Gastroesophageal sphincter (tissue), 4 donors: ENCODE measurements at regions not wholly inside any gene's neighbourhood (a gene's known extent, or its start where the extent isn't known, plus 50 kb on each side); places are given as distances from the start of the nearest gene placed in this dataset.
"Not testable (repeated sequence)": the region's sequence is repeated elsewhere in the genome, so short reads cannot be mapped to it uniquely, and the experiment has no call there.

Experiments
- ATAC-seq: fragments of 150-250 bp; one replicate; pipeline ENCODE4 v1.9.1; 2016; ENCODE audit warnings: mild to moderate bottlenecking, moderate library complexity
- H3K27ac ChIP-seq, 4 donors: fragments of 200-600 bp; sonication (generic) in 3 of 4; 1 replicate in 3 of 4; 2 replicates in 1 of 4; pipeline ENCODE4 v1.5.1; 2016 to 2019
- H3K27me3 ChIP-seq: fragments of 200-600 bp; sonication (generic); one replicate; pipeline ENCODE4 v1.5.1; 2019
- H3K36me3 ChIP-seq, 2 donors: fragments of 200-600 bp; sonication (generic); one replicate each; pipeline ENCODE4 v1.5.1; 2019; ENCODE audit warnings: control low read depth in 1 of 2
- H3K4me1 ChIP-seq, 3 donors: fragments of 200-600 bp; sonication (generic); 1 replicate in 2 of 3; 2 replicates in 1 of 3; pipeline ENCODE4 v1.5.1; 2016 to 2019; ENCODE audit warnings: control low read depth in 2 of 3
- H3K4me3 ChIP-seq, 2 donors: fragments of 200-600 bp; sonication (generic); one replicate each; pipeline ENCODE4 v1.5.1; 2019; ENCODE audit warnings: mild to moderate bottlenecking in 1 of 2, moderate library complexity in 1 of 2
- H3K9me3 ChIP-seq, 3 donors: fragments of 200-600 bp; sonication (generic); one replicate each; pipeline ENCODE4 v1.5.1; 2017 to 2019; ENCODE audit warnings: control low read depth in 2 of 3
- CTCF ChIP-seq, 4 experiments: fragments of 200-600 bp in 2 of 4; fragments of 450-650 bp in 2 of 4; sonication (generic) in 1 of 4; IDR thresholded peaks; one replicate each; pipeline ENCODE4 v1.5.1; 2017 to 2019; ENCODE audit warnings: antibody characterized with exemption in 4 of 4, mild to moderate bottlenecking in 2 of 4, moderate library complexity in 2 of 4
- EP300 ChIP-seq: sonication (generic); formaldehyde crosslinking; IDR thresholded peaks from one replicate; pipeline ENCODE4 v1.6.1; 2017; ENCODE audit warnings: antibody characterized with exemption, mild to moderate bottlenecking
- POLR2A ChIP-seq, 2 donors: fragments of 450-650 bp; IDR thresholded peaks; one replicate each; pipeline ENCODE4 v1.6.1; 2017; ENCODE audit warnings: antibody characterized with exemption in 2 of 2, mild to moderate bottlenecking in 2 of 2, moderate library complexity in 1 of 2
- POLR2AphosphoS5 ChIP-seq: sonication (generic); formaldehyde crosslinking; IDR thresholded peaks from one replicate; pipeline ENCODE4 v1.6.1; 2017; ENCODE audit warnings: antibody characterized with exemption
- WGBS, 2 donors: methylation state at CpG; one replicate each; pipeline ENCODE4 v1.1.5; 2018; ENCODE audit warnings: low coverage in 1 of 2; 5-methylcytosine and 5-hydroxymethylcytosine counted together

- Histone ChIP-seq H3K27me3 (no peaks in the 10 kb centered on the region), H3K36me3 (no peaks in the 10 kb centered on the region), H3K4me3 (no peak overlapping the region), H3K4me1 (no peaks in the 10 kb centered on the region), H3K9me3 (no peaks in the 10 kb centered on the region), H3K27ac (no peak overlapping the region)
- TF ChIP-seq CTCF (IDR thresholded peaks at IDR 0.05): no peak
- TF ChIP-seq POLR2AphosphoS5: no peak
- no peak for TF ChIP-seq POLR2A (IDR thresholded peaks at IDR 0.05)
- TF ChIP-seq EP300: no peak
- 67 to 83% methylated on average over 2 of the region's 7 CpGs for WGBS, 2 donors
- ATAC-seq: no peak
Measured at GRCh38 chr11:79610678-79611077, 169.8 kb upstream of the TENM4 start.

- Histone ChIP-seq H3K27me3 (no peaks in the 10 kb centered on the region), H3K4me3 (no peak overlapping the region), H3K9me3 (no peaks in the 10 kb centered on the region), H3K27ac (no peak overlapping the region), H3K36me3 (no peaks in the 10 kb centered on the region), H3K4me1 (no peaks in the 10 kb centered on the region)
- TF ChIP-seq EP300 (no peak), POLR2A (IDR thresholded peaks at IDR 0.05) (no peak)
- 61 to 83% methylated on average over 1 of the region's 1 CpG for WGBS, 2 donors
- no peak for ATAC-seq
Measured at GRCh38 chr11:79610139-79610538, 169.3 kb upstream of the TENM4 start.

- Histone ChIP-seq H3K4me1 (no peaks in the 10 kb centered on the region), H3K36me3 (no peaks in the 10 kb centered on the region), H3K4me3 (no peak overlapping the region), H3K9me3 (no peaks in the 10 kb centered on the region), H3K27ac (no peak overlapping the region), H3K27me3 (no peaks in the 10 kb centered on the region)
- ATAC-seq: no peak
- WGBS, 2 donors: 29 to 56% methylated on average over 2 of the region's 2 CpGs
- TF ChIP-seq POLR2AphosphoS5: no peak
Measured at GRCh38 chr11:79609511-79609910, 168.7 kb upstream of the TENM4 start.

GRCh38 chr11:79606461-79606860, 165.6 kb upstream of the TENM4 start:
- not testable (repeated sequence) for H3K4me3 ChIP-seq, H3K9me3 ChIP-seq, H3K27me3 ChIP-seq, H3K4me1 ChIP-seq, ATAC-seq, H3K36me3 ChIP-seq, H3K27ac ChIP-seq
- 76 to 86% methylated on average over 2 to 3 of the region's 3 CpGs for WGBS, 2 donors

DNA sequence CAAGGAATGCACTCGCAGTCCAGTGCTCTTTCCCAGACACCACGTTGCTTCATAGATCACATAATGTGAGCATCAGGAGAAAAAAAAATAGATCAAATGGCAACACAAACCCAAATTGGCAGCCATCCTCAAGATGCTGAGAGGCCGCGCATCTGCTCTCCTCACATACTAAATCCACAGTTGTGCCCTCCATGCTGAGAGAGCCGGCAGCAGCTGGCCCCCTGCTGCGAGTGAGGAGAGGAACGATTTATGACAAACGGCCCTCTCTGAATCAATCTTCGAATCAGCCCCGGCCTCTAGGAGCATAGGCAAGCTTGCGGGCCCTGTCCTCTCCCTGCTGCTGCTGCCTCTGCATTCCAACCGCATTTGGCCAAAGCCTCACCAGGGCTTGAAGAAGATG, 159.9 kb upstream of the TENM4 start:
- Histone ChIP-seq H3K4me1 (no peaks in the 10 kb centered on the region), H3K4me3 (no peak overlapping the region), H3K9me3 (peaks cover 0 to 10% (median 0%) of the 10 kb centered on the region in 3 donors), H3K27ac (no peak overlapping the region), H3K27me3 (peaks cover 13% of the 10 kb centered on the region), H3K36me3 (no peaks in the 10 kb centered on the region)
- TF ChIP-seq CTCF (IDR thresholded peaks at IDR 0.05) (no peak), POLR2AphosphoS5 (no peak), EP300 (no peak), POLR2A (IDR thresholded peaks at IDR 0.05) (no peak)
- WGBS, 2 donors: 81 to 87% methylated on average over 4 of the region's 12 CpGs
- no peak for ATAC-seq

DNA sequence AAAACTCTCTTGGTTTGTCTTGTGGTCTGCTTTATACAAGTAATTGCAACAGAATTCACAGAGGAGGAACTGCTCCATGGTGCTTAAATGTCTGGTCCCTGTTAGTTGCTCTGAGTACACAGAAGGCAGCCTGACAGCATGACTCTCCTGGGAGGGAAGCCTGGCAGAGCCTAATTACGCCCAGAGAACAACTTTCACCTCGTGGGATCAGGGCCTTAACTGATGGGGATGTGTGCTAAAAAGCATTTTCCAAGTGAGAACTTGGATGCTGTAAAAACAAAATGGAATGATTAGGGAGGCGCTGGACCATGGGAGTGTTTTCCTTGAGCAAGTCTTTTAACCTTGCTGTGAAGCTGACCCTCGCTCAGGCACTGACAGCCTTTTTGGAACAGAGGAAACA, 154.0 kb upstream of the TENM4 start:
- no peak for ATAC-seq
- TF ChIP-seq POLR2A (IDR thresholded peaks at IDR 0.05): no peak
- no peak for TF ChIP-seq POLR2AphosphoS5
- no peak for TF ChIP-seq EP300
- TF ChIP-seq CTCF (IDR thresholded peaks at IDR 0.05): no peak
- 41 to 49% methylated on average over 4 of the region's 4 CpGs for WGBS, 2 donors

DNA sequence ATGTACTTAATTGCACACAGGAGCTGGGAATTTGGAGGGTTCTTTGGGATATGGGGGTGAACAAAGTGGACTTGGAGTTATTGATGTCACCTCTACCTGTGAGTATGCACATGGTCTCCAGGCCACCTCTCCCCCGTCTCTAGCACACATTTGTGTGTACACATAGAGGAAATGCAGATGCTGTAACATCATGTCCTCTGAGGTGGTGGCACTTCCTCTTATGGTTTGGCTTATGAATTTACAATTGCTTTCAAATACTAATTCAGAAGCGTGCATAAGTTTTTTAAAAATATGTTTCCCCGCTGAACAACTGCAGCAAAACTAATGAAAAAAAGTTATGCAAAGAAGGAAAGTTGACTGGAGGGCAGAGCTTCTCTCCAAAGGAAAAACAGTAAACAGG, 152.0 kb upstream of the TENM4 start:
- H3K4me3 ChIP-seq: no peak overlapping the region
- no peak for TF ChIP-seq POLR2AphosphoS5
- TF ChIP-seq EP300: no peak
- no peak for TF ChIP-seq POLR2A (IDR thresholded peaks at IDR 0.05)
- no peak for TF ChIP-seq CTCF (IDR thresholded peaks at IDR 0.05)
- peaks cover 0 to 17% (median 0%) of the 10 kb centered on the region in 3 donors for H3K9me3 ChIP-seq
- ATAC-seq: no peak
- no peak overlapping the region for H3K27ac ChIP-seq
- H3K4me1 ChIP-seq: no peaks in the 10 kb centered on the region
- H3K27me3 ChIP-seq: no peaks in the 10 kb centered on the region
- no peaks in the 10 kb centered on the region for H3K36me3 ChIP-seq
- 67 to 82% methylated on average over 2 to 3 of the region's 3 CpGs for WGBS, 2 donors

More for the DNA sequence above, 154.0 kb upstream of the TENM4 start:
- no peaks in the 10 kb centered on the region for H3K36me3 ChIP-seq
- H3K9me3 ChIP-seq: peaks cover 0 to 20% (median 0%) of the 10 kb centered on the region in 3 donors
- no peak overlapping the region for H3K4me3 ChIP-seq
- H3K27me3 ChIP-seq: peaks cover 2% of the 10 kb centered on the region
- no peaks in the 10 kb centered on the region for H3K4me1 ChIP-seq
- H3K27ac ChIP-seq: no peak overlapping the region
